GM12878 (cell line): ENCODE measurements at regions not wholly inside any gene's neighbourhood (a gene's known extent, or its start where the extent isn't known, plus 50 kb on each side); places are given as distances from the start of the nearest gene placed in this dataset.

Experiments
- ATAC-seq: fragments of 200-7000 bp; cut with Tn5 transposase; 3 replicates; pipeline ENCODE4 v1.9.1; 2020; ENCODE audit warnings: mild to moderate bottlenecking, moderate library complexity
- BruUV-seq: library from RNA; stranded (reverse); fragments of 400-500 nt; replicated peaks from 2 replicates; lab custom pipeline; 2021; lab: Mats Ljungman, UMichigan
- CTCF ChIA-PET: fragments of 300-600 bp; sonication (Branson Sonifier 250); formaldehyde crosslinking; extraction: SDS; loops from one replicate; lab custom pipeline; 2021; ENCODE audit warnings: inconsistent platforms; lab: Yijun Ruan, JAX
- POLR2A ChIA-PET: fragments of 350-600 bp; formaldehyde crosslinking; extraction: SDS; loops from one replicate; lab custom pipeline; 2021; ENCODE audit warnings: inconsistent platforms; lab: Charles Lee
- RAD21 ChIA-PET: fragments of 300-600 bp; sonication (Branson Sonifier 250); formaldehyde crosslinking; loops from one replicate; lab custom pipeline; 2023; ENCODE audit warnings: antibody characterized with exemption; ENCODE audit not compliant: unreplicated experiment; lab: Charles Lee
- SMC1A ChIA-PET: fragments of 300-600 bp; sonication (Branson Sonifier 250); formaldehyde crosslinking; loops from one replicate; lab custom pipeline; 2023; ENCODE audit not compliant: unreplicated experiment, uncharacterized antibody; lab: Charles Lee
- DNase-seq: peaks from one replicate; pipeline ENCODE4 v3.0.0-alpha.2; 2011; ENCODE audit warnings: low read depth, low spot score
- FAIRE-seq: peaks from 3 replicates; lab custom pipeline; 2011; peaks lifted over from hg19 to GRCh38; lab: Jason Lieb, UNC
- H2AFZ ChIP-seq: 2 replicates; pipeline ENCODE4 v1.6.0; 2011; ENCODE audit warnings: low read depth, low read length, control low read depth; ENCODE audit not compliant: control insufficient read depth
- H3K27ac ChIP-seq: 2 replicates; pipeline ENCODE4 v1.5.1; 2011; ENCODE audit warnings: control low read depth; ENCODE audit not compliant: control insufficient read depth, insufficient read depth
- H3K27me3 ChIP-seq, 2 experiments: replicated peaks in 1 of 2; 2 replicates each; pipeline versions ENCODE4 v1.6.0 to v1.6.1; 2011; ENCODE audit warnings: low read length in 1 of 2; ENCODE audit not compliant: control insufficient read depth in 2 of 2, insufficient read depth in 2 of 2
- H3K36me3 ChIP-seq, 2 experiments: 2 replicates each; pipeline ENCODE4 v1.5.1; 2011; ENCODE audit warnings: low read length in 1 of 2; ENCODE audit not compliant: control insufficient read depth in 2 of 2, insufficient read depth in 2 of 2
- H3K4me1 ChIP-seq: 2 replicates; pipeline ENCODE4 v1.6.1; 2011; ENCODE audit warnings: mild to moderate bottlenecking, low read length, moderate library complexity, mixed read lengths; ENCODE audit not compliant: control insufficient read depth, insufficient read depth
- H3K4me2 ChIP-seq: 2 replicates; pipeline ENCODE4 v1.6.0; 2011; ENCODE audit warnings: control low read depth; ENCODE audit not compliant: control insufficient read depth, insufficient read depth
- H3K4me3 ChIP-seq: fragments of 200-600 bp; sonication (generic); 2 replicates; pipeline ENCODE4 v1.5.1; 2016
- H3K79me2 ChIP-seq: 2 replicates; pipeline ENCODE4 v1.6.0; 2011; ENCODE audit warnings: low read length; ENCODE audit not compliant: control insufficient read depth, insufficient read depth
- H3K9ac ChIP-seq: 2 replicates; pipeline ENCODE4 v1.8.0; 2011; ENCODE audit warnings: low read length, control low read depth, mixed read lengths; ENCODE audit not compliant: control insufficient read depth, insufficient read depth
- H3K9me3 ChIP-seq: replicated peaks from 3 replicates; pipeline ENCODE4 v1.5.1; 2011; ENCODE audit warnings: mild to moderate bottlenecking, low read length; ENCODE audit not compliant: control insufficient read depth, insufficient read depth
- H4K20me1 ChIP-seq: 2 replicates; pipeline ENCODE4 v1.6.0; 2011; ENCODE audit not compliant: control insufficient read depth, insufficient read depth
- HCFC1 ChIP-seq: fragments of 150-350 bp; IDR thresholded peaks from 2 replicates; pipeline ENCODE4 v1.6.1; 2014; ENCODE audit warnings: low read length
- NR2C2 ChIP-seq: IDR thresholded peaks from 2 replicates; pipeline ENCODE4 v1.6.1; 2011; ENCODE audit warnings: borderline replicate concordance, low read depth; ENCODE audit not compliant: control insufficient read depth, insufficient read length
- SMARCA5 ChIP-seq: fragments of 450-650 bp; IDR thresholded peaks from 2 replicates; pipeline ENCODE4 v1.6.1; 2017; ENCODE audit warnings: mild to moderate bottlenecking
- SUZ12 ChIP-seq: fragments of 200-600 bp; sonication (generic); IDR thresholded peaks from one replicate; pipeline ENCODE4 v1.6.1; 2018; ENCODE audit warnings: antibody characterized with exemption, mild to moderate bottlenecking; ENCODE audit not compliant: unreplicated experiment
- TCF12 ChIP-seq: IDR thresholded peaks from 2 replicates; pipeline ENCODE4 v1.6.1; 2011; ENCODE audit warnings: low read depth, mild to moderate bottlenecking, low read length
- WGBS: methylation state at CpG from one replicate; pipeline ENCODE4 v1.1.6; 2016; ENCODE audit warnings: low lambda C conversion rate; ENCODE audit not compliant: insufficient replicate concordance, insufficient coverage; ENCODE audit errors: missing lambda C conversion rate; 5-methylcytosine and 5-hydroxymethylcytosine counted together
- in situ Hi-C: fragments of 300-500 bp; cut with MboI; formaldehyde crosslinking; loops from 9 replicates; pipeline ENCODE4 v1.14.3; 2018; ENCODE audit warnings: mixed read lengths
- intact Hi-C: fragments of 100-400 bp; cut with micrococcal nuclease; formaldehyde crosslinking; loops from one replicate; pipeline ENCODE4 v1.14.2; 2022; ENCODE audit not compliant: unreplicated experiment
- TF ChIP-seq, protein P1 (sequence below): fragments of 450-650 bp; IDR thresholded peaks from 2 replicates; pipeline ENCODE4 v1.6.1; 2017; ENCODE audit warnings: antibody characterized with exemption, mild to moderate bottlenecking, moderate library complexity
- TF ChIP-seq, protein P2 (sequence below): fragments of 450-650 bp; IDR thresholded peaks from 2 replicates; pipeline ENCODE4 v1.6.1; 2018; ENCODE audit warnings: mild to moderate bottlenecking, low read depth, moderate library complexity; ENCODE audit not compliant: partially characterized antibody

DNA sequence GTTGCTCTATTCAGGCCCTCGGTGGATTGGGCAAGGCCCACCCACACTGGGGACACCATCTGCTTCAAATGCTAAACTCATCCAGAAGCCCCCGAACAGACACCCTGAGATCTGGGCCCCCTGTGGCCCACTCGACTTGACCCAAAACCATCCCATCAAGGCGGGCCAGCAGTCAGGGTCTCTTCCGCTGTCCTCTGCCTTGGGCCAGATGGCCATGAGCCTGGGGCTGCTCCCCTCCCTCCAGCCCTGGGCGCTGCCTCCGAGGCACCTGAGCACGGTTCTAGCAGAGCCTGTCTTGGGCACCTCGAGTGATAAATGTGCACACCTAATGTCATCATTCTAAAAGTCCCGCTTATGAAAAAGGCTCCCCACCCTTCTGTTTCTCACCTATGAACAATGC, 449.4 kb downstream of the TCERG1L start:
- no peak overlapping the region for H3K4me2 ChIP-seq
- RAD21 ChIA-PET, result no interaction called here
- 32% methylated on average over 10 of the region's 10 CpGs for WGBS
- H3K9me3 ChIP-seq, result no peaks in the 10 kb centered on the region
- SMC1A ChIA-PET, result no interaction called here
- FAIRE-seq, result no peak
- H2AFZ ChIP-seq, result no peak overlapping the region
- no peaks in the 10 kb centered on the region for H3K79me2 ChIP-seq
- CTCF ChIA-PET, result no interaction called here
- H3K4me1 ChIP-seq, result no peaks in the 10 kb centered on the region
- no peak for TF ChIP-seq NR2C2
- TF ChIP-seq TCF12, result no peak
- TF ChIP-seq, protein P1, sequence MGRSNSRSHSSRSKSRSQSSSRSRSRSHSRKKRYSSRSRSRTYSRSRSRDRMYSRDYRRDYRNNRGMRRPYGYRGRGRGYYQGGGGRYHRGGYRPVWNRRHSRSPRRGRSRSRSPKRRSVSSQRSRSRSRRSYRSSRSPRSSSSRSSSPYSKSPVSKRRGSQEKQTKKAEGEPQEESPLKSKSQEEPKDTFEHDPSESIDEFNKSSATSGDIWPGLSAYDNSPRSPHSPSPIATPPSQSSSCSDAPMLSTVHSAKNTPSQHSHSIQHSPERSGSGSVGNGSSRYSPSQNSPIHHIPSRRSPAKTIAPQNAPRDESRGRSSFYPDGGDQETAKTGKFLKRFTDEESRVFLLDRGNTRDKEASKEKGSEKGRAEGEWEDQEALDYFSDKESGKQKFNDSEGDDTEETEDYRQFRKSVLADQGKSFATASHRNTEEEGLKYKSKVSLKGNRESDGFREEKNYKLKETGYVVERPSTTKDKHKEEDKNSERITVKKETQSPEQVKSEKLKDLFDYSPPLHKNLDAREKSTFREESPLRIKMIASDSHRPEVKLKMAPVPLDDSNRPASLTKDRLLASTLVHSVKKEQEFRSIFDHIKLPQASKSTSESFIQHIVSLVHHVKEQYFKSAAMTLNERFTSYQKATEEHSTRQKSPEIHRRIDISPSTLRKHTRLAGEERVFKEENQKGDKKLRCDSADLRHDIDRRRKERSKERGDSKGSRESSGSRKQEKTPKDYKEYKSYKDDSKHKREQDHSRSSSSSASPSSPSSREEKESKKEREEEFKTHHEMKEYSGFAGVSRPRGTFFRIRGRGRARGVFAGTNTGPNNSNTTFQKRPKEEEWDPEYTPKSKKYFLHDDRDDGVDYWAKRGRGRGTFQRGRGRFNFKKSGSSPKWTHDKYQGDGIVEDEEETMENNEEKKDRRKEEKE, result no peak
- TF ChIP-seq SMARCA5, result no peak
- TF ChIP-seq SUZ12, result no peak
- TF ChIP-seq HCFC1, result no peak
- TF ChIP-seq, protein P2, sequence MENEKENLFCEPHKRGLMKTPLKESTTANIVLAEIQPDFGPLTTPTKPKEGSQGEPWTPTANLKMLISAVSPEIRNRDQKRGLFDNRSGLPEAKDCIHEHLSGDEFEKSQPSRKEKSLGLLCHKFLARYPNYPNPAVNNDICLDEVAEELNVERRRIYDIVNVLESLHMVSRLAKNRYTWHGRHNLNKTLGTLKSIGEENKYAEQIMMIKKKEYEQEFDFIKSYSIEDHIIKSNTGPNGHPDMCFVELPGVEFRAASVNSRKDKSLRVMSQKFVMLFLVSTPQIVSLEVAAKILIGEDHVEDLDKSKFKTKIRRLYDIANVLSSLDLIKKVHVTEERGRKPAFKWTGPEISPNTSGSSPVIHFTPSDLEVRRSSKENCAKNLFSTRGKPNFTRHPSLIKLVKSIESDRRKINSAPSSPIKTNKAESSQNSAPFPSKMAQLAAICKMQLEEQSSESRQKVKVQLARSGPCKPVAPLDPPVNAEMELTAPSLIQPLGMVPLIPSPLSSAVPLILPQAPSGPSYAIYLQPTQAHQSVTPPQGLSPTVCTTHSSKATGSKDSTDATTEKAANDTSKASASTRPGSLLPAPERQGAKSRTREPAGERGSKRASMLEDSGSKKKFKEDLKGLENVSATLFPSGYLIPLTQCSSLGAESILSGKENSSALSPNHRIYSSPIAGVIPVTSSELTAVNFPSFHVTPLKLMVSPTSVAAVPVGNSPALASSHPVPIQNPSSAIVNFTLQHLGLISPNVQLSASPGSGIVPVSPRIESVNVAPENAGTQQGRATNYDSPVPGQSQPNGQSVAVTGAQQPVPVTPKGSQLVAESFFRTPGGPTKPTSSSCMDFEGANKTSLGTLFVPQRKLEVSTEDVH, result no peak
- H3K27ac ChIP-seq, result no peak overlapping the region
- no peaks in the 10 kb centered on the region for H3K27me3 ChIP-seq
- H4K20me1 ChIP-seq, result no peaks in the 10 kb centered on the region
- H3K36me3 ChIP-seq, result no peaks in the 10 kb centered on the region
- in situ Hi-C loops, result no loop called here
- H3K4me3 ChIP-seq, result no peak overlapping the region
- DNase-seq, result no peak
- no peak for ATAC-seq
- POLR2A ChIA-PET, result no interaction called here
- intact Hi-C loops, result no loop called here
- BruUV-seq, result no TSS peak
- no peak overlapping the region for H3K9ac ChIP-seq
